OCI-LY1 (cell line): ENCODE measurements at regions not wholly inside any gene's neighbourhood (a gene's known extent, or its start where the extent isn't known, plus 50 kb on each side); places are given as distances from the start of the nearest gene placed in this dataset.

Experiments
- CTCF ChIP-seq: fragments of 200-600 bp; sonication (generic), shearing (Covaris generic); IDR thresholded peaks from 2 replicates; pipeline ENCODE4 v1.5.1; 2017; ENCODE audit warnings: mild to moderate bottlenecking, antibody characterized with exemption, low read length, moderate library complexity, mixed read lengths
- EZH2 ChIP-seq: fragments of 200-600 bp; sonication (generic), shearing (Covaris generic); IDR thresholded peaks from 2 replicates; pipeline ENCODE4 v1.8.0; 2017; ENCODE audit warnings: borderline replicate concordance, mixed run types, mild to moderate bottlenecking, antibody characterized with exemption, low read length, moderate library complexity, mixed read lengths

- TF ChIP-seq CTCF (no peak), EZH2 (no peak)
Measured at GRCh38 chr5:56575821-56576220, 239.5 kb upstream of the MAP3K1 start.
